Neutrophil (primary cell): ENCODE measurements at regions not wholly inside any gene's neighbourhood (a gene's known extent, or its start where the extent isn't known, plus 50 kb on each side); places are given as distances from the start of the nearest gene placed in this dataset.

ENCODE experiments used
- H3K27ac ChIP-seq: fragments of 200-600 bp; sonication (generic); 2 replicates; pipeline ENCODE4 v1.5.1; 2016; ENCODE audit warnings: mild to moderate bottlenecking, moderate library complexity
- H3K27me3 ChIP-seq: fragments of 200-600 bp; sonication (generic); 2 replicates; pipeline ENCODE4 v1.6.0; 2016; ENCODE audit warnings: mild to moderate bottlenecking
- H3K36me3 ChIP-seq: fragments of 200-600 bp; sonication (generic); 2 replicates; pipeline ENCODE4 v1.5.1; 2017
- H3K4me1 ChIP-seq, 2 experiments: fragments of 200-600 bp in 1 of 2; sonication (generic) in 1 of 2; 1 replicate in 1 of 2; 2 replicates in 1 of 2; pipeline versions ENCODE4 v1.5.1 to v1.6.1; 2013 to 2016; ENCODE audit warnings: low read depth in 1 of 2, low read length in 1 of 2, mild to moderate bottlenecking in 1 of 2, moderate library complexity in 1 of 2; ENCODE audit not compliant: control insufficient read depth in 1 of 2, insufficient read depth in 1 of 2
- H3K4me3 ChIP-seq, 2 experiments: fragments of 200-600 bp in 1 of 2; sonication (generic) in 1 of 2; 1 replicate in 1 of 2; 2 replicates in 1 of 2; pipeline ENCODE4 v1.5.1; 2013 to 2016; ENCODE audit warnings: low read depth in 1 of 2, low read length in 1 of 2, mild to moderate bottlenecking in 1 of 2, moderate library complexity in 1 of 2
- H3K9me3 ChIP-seq: fragments of 200-600 bp; sonication (generic); 2 replicates; pipeline ENCODE4 v1.5.1; 2016
- TF ChIP-seq, protein P1 (sequence below): fragments of 200-600 bp; sonication (generic); IDR thresholded peaks from 2 replicates; pipeline ENCODE4 v1.5.1; 2016; ENCODE audit warnings: antibody characterized with exemption

GRCh38 chr6:140181876-140182275, 807.4 kb upstream of the CITED2 start:
- Histone ChIP-seq H3K27ac (no peak overlapping the region), H3K9me3 (no peaks in the 10 kb centered on the region), H3K4me3 (no peak overlapping the region), H3K4me1 (no peaks in the 10 kb centered on the region), H3K36me3 (no peaks in the 10 kb centered on the region), H3K27me3 (no peaks in the 10 kb centered on the region)
- TF ChIP-seq, protein P1, sequence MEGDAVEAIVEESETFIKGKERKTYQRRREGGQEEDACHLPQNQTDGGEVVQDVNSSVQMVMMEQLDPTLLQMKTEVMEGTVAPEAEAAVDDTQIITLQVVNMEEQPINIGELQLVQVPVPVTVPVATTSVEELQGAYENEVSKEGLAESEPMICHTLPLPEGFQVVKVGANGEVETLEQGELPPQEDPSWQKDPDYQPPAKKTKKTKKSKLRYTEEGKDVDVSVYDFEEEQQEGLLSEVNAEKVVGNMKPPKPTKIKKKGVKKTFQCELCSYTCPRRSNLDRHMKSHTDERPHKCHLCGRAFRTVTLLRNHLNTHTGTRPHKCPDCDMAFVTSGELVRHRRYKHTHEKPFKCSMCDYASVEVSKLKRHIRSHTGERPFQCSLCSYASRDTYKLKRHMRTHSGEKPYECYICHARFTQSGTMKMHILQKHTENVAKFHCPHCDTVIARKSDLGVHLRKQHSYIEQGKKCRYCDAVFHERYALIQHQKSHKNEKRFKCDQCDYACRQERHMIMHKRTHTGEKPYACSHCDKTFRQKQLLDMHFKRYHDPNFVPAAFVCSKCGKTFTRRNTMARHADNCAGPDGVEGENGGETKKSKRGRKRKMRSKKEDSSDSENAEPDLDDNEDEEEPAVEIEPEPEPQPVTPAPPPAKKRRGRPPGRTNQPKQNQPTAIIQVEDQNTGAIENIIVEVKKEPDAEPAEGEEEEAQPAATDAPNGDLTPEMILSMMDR = no peak

- Histone ChIP-seq H3K27me3 (no peaks in the 10 kb centered on the region), H3K9me3 (no peaks in the 10 kb centered on the region), H3K36me3 (no peaks in the 10 kb centered on the region), H3K4me3 (no peak overlapping the region), H3K27ac (no peak overlapping the region), H3K4me1 (no peaks in the 10 kb centered on the region)
- TF ChIP-seq, protein P1 = no peak
These were observed 805.9 kb upstream of the CITED2 start for GRCh38 chr6:140180306-140180705.

- no peaks in the 10 kb centered on the region for H3K9me3 ChIP-seq
- TF ChIP-seq, protein P1 = no peak
- no peaks in the 10 kb centered on the region for H3K27me3 ChIP-seq
- no peak overlapping the region for H3K27ac ChIP-seq
- no peak overlapping the region for H3K4me3 ChIP-seq
- H3K36me3 ChIP-seq = no peaks in the 10 kb centered on the region
- no peaks in the 10 kb centered on the region for H3K4me1 ChIP-seq
These were observed 804.5 kb upstream of the CITED2 start for GRCh38 chr6:140178935-140179334.

- Histone ChIP-seq H3K9me3 (no peaks in the 10 kb centered on the region), H3K27ac (no peak overlapping the region), H3K4me3 (no peak overlapping the region), H3K4me1 (no peaks in the 10 kb centered on the region), H3K36me3 (no peaks in the 10 kb centered on the region), H3K27me3 (no peaks in the 10 kb centered on the region)
- TF ChIP-seq, protein P1 = no peak
These were observed 804.1 kb upstream of the CITED2 start for GRCh38 chr6:140178520-140178919.

DNA sequence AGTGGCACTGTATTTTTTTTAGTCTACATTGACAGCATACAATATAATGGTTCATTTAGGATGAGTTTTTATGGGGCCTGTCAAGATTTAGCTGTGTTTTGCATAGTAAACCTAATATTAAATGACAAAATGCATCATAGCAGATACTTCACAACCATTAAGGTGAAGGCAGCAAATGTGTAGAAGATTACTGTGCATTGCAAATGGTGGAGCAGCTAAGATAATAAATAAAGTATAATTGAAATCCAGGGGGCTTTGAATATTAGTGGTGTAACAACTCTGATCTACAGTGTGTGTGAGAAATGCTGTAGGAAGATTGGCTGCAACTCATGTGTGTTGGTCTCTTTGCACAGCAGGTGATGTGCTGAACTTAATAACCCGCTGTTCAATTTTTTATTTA, 801.9 kb upstream of the CITED2 start:
- H3K9me3 ChIP-seq = no peaks in the 10 kb centered on the region
- H3K27me3 ChIP-seq = no peaks in the 10 kb centered on the region
- no peaks in the 10 kb centered on the region for H3K36me3 ChIP-seq
- no peak overlapping the region for H3K4me3 ChIP-seq
- no peak overlapping the region for H3K27ac ChIP-seq
- TF ChIP-seq, protein P1 = no peak
- no peaks in the 10 kb centered on the region for H3K4me1 ChIP-seq

- Histone ChIP-seq H3K9me3 (no peaks in the 10 kb centered on the region), H3K27ac (no peak overlapping the region), H3K36me3 (no peaks in the 10 kb centered on the region), H3K27me3 (no peaks in the 10 kb centered on the region), H3K4me1 (no peaks in the 10 kb centered on the region), H3K4me3 (no peak overlapping the region)
- TF ChIP-seq, protein P1 = no peak
These were observed 801.0 kb upstream of the CITED2 start for GRCh38 chr6:140175486-140175885.
